Activated CD4-positive, alpha-beta T cell treated with anti-CD3 and anti-CD28 coated beads for 48 hours (primary cell): ENCODE measurements at regions not wholly inside any gene's neighbourhood (a gene's known extent, or its start where the extent isn't known, plus 50 kb on each side); places are given as distances from the start of the nearest gene placed in this dataset.
"Not testable (repeated sequence)": the region's sequence is repeated elsewhere in the genome, so short reads cannot be mapped to it uniquely, and the experiment has no call there.

Experiments
- DNase-seq: peaks from one replicate; pipeline ENCODE4 v3.0.0-alpha.2; 2020

DNA sequence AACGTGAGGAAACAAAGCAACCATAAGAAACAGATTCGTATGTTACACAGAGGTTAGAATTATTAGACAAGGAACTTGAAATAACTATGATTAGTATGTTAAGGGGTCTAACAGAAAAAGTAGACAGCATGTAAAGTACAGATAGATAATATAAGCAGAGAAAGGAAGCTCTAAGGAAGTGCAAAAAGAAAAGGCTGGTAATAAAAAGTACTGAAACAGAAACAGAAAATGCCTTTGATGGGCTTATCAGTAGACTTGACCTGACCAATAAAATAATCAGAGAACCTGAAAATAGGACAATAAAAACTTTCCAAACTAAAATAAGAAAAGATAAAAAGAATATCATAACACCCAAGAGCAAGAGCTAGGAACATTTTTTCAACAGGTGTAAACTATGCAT lies 225.8 kb downstream of the RND3 start:
- no peak for DNase-seq

DNA sequence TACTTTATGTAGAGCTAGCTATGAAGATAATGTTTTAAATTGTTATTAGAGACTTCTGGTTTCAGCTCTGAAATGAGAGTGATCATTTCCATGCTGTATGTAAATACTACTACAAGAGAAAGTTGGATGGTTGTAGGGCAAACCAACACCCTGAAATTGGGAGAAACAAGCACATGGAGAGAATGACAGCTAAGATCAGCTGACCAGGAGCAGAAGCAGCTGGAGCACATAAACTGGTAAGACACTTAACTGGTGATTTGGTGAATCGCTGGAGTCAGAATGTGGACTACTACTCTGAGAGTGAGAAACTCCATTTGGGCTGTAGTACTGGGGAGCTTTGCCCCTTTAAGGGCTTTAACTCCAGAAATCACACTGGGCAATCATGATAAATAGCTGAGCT lies 226.8 kb downstream of the RND3 start:
- DNase-seq = no peak

DNA sequence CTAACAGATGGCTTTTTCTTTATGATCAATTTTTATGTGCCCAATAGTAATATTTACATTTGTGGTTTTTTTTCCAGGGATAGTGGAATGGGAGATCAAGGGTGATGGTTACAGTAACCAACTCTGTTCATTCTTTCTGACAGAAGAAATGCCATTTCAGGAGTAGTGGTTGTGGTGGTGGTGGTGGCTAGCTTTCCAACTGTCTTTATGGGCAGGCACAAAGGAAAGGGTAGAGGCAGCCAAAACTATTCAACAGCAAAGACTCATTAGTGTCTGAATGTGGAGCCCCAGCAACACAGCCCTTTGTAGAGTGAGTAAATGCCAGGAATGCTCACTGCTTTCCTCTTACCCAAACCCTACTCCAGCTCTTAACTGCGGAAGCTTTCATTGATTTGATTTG lies 227.7 kb downstream of the RND3 start:
- DNase-seq = no peak

DNA sequence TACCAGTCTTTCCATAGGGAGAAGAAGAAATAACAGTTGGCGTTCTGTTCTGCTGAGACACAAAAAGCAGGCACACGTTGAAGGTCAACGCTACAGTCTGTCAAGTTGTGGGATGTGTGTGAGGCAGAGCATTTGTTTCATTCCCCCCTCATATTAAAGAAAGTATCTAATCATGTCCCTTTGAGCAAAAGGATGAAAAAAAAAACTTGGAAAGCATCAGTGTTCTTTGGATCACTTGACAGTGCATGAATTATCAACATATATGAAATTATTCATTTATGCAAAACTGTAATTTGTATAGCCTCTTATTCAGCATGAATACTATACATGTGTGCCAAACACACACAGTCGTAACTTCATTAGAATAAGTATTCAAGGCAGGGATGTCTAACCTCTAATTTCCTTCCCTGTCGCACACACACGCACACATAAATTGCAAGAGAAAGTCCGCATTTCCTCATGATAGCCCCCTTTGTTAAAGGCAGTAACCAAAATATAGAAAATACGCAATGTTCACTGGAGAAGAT lies 228.6 kb downstream of the RND3 start:
- DNase-seq = no peak

DNA sequence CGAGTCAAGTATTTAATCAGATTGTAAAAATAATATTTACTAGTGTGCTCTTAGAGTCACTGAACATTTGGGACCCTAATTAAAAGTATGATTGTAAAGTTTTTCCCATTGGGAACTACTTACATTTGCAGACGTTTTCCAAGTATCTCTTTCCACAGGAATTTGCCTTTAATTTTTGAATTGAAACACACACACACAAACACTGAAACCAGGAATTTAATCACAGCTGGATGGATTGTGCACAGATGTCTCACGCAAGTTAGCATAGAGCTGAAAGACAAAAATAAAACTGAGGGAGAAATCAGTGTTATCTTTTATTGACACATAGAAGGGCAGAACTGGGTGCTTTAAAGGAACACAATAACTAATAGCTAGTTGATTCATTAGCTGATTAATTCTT lies 230.7 kb downstream of the RND3 start:
- no peak for DNase-seq

DNA sequence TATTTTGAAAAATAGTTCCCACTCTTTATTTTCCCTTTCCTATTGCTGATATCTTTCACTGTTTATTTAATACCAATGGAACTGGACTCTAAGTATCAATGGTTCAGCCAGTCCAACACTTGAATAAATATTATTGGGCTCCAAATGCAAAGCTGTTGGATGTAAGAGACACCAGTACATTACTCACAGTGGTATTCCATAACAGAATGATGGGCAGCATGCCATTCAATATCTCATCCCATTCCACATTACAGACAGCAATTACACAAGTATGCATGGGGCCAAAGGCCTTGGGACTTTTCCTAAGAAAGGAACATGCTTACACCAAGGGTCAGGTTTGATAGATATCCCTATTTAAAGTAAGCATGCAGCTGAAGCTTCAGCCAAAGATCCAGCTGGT lies 231.9 kb downstream of the RND3 start:
- no peak for DNase-seq

DNA sequence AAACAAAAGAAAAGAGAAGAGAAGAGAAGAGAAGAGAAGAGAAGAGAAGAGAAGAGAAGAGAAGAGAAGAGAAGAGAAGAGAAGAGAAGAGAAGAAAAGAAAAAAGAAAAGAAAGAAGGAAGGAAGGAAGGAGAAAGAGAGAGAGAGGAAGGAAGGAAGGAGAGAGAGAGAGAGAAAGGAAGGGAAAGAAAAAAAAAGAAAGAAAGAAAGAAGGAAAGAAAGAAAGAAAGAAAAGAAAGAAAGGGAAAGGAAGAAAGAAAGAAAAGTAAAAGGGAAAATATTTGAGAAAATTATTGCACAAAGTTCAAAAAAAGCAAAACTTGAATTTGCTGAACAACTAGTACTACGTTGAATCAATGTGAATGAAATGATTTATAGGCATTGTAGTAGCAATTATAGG lies 237.7 kb downstream of the RND3 start:
- DNase-seq = not testable (repeated sequence)

DNA sequence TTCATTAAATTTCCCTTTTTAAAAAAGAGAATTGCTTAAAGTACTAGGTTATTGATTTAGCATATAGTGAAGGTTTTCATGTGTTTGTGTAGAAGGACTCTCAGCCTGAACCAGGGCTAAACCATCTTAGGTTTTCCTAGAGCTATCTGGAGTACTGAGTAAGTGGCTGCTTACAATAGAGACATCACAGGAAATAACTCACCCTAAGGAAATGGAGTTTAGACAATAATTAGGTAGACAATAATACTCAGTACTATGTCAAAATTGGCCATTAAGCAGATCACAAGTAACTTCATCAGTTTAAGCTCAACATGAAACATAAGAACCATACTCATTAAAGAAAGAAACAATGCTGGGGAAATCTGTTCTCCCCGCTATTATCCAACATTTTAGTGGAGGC lies 240.0 kb downstream of the RND3 start:
- no peak for DNase-seq

DNA sequence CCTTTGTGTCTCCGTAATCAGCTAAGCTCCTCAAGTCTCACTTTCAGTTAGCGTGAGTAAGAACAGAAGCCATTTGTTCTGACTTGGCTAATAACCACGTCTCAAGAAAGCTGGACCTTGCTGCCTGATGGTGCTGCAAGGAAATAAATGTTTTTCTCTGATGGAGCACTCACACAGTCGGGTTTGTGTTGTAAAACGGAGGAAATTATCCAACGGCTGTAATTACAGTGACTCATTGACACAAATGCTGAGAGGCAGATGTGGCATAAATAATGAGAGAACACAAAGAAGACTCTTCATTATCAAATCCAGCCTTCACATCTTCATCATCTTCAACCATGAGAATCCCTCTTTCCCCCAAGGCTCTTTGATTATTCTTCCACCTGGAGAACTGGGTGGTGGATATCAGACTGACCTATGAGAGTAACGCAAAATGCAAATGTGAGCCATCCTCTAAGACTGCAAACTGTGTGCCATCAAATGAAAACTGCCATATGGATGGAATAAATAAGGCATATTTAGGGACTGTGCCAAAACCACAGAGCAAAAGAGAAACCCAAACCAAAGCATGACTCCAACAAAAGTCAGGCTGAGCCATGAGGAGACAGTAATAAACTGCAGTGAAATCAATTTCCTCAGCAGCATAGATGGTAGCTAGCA lies 252.6 kb downstream of the RND3 start:
- DNase-seq = no peak

DNA sequence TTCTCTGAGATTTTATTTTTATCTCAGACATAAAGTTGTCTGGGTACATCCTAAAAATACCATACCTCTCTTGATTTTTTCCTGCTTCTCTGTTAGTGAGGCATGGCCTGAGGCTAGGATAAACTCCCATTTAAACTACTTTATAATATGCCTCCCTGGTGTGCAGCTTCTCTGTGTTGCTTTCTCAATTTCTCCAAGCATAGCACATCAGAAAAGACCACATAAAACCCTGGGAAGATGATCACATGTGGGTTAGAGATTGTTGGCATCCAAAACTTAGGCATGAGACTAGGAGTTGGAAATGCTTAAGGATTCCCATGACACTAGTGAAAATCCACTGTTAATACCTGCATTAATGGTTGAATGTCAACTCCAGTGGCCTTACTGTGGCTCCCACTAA lies 254.6 kb downstream of the RND3 start:
- DNase-seq = no peak

DNA sequence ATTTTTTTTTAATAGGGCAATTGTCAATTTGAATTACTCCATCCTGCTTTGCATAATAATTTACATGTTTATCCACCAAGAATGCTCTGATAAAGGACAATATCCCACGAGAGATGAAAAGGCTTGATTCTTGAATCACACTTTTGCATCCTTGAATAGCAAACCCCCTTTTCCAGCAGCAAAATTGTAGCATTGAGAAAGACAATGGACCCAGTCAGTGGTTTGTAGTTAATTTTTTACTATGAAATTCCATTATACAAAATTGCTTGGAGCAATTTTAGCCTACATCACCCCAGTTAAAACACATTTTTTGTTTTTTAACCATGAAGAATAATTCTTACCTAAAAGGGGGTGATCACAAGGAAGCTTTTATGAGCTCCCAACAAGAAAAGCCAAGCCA lies 255.1 kb downstream of the RND3 start:
- no peak for DNase-seq

DNA sequence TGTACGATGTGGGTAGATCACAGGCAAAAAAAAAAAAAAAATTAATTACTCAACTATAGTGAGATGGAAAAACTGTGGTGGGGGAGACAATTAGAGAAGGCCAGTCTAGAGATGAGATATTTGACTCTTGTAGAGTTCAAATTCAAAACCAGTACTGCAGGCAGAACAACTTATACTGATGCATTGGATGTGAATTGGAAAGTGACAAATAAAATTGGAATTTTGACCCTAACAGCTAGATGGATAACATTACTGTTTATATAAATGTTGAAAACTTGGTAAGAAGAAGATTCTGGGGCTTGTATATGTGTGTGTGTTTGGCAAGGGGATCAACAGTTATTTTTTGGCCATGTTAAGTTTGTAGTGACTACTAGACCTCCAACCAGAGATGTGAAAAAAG lies 256.9 kb downstream of the RND3 start:
- DNase-seq = no peak

DNA sequence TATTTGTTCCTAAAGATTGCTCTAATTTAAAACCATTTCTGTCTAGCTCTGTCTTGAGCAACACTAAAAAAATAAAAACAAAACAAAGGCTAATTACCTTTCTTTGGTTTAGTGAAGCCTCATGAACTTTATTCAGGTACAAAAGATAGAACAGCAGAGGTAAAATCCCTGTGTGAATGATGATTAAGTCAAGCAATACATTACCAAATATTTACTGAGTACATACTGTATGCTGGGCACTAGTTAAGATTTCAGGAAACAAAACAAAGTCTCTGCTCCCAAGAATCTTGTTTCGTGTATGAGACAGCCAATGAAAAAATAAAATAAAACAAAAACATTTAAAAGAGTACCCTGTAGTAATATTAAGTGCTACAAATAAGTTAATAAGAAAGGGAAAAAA lies 257.5 kb downstream of the RND3 start:
- no peak for DNase-seq

DNA sequence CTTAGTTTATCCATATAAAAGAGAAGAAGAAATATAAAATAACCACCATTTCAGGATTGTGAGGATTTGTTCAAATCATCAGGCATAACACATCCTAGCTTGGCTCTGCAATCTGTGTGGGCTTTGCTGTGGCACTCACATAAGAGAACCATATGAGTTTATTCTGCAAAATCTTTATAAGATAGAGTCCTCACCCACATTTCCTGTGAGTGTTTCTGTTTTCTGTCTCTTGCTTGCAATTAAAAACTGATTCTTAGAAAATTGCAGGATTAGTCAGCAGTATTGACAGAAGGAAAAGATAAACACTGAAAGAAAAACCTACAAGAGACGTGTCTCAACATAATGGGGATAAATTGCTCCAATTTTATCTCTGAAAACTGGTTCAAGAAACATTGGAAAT lies 258.5 kb downstream of the RND3 start:
- no peak for DNase-seq

DNA sequence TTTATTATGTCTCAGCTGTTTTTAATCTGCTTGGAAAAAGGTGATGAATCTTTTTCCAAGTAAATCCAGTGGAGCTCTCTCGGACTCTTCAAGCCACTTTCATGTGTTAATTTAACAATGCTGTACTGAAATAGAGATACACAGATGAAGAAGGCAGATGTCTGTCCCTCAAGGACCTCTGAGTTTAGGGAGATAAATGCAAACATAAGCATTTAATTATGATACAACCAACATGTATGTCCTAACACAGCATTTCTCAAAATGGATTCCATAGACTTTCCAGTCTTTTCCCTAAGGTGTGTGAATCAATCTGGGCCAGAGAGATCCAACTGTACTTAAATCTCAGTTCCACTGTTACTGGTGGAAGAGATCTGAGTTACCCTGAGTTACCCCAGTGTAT lies 262.4 kb downstream of the RND3 start:
- DNase-seq = no peak

DNA sequence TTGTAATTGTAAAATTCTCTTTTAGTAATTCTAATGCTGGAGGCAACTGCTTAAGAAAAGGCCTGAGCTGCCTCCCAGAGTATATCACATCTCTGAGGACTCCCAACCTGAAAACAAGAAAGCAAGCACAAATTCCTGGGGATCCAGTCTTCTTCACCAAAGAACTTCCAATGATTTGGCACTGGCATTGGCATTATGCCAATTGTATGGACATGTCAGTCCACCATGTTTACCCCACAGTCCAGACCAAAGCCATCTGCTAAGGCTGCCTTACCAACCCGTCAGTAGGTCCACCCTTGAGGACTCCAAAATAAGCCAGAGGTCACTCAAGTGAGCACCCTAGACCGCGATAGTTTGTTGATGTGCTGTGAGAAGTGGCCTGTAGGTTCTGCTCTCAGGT lies 263.1 kb downstream of the RND3 start:
- no peak for DNase-seq

DNA sequence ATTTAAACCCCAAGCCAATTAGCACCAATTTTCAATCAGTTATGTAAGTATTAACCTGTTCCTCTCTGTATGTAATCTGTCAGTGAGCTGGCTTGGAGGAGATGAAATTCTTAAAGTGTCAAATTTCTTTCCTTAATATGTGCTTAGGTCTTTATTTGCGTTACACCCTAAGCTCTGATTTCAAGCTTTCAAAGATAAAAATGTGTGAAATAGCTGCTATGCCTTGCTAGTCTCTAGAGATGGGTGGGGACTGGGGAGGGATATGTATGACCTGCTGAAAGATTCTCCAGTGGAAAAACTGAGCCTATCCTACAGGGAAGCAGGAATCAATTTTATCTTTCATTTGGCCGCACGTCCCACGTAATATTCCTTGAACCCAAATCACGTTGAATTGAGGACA lies 264.5 kb downstream of the RND3 start:
- no peak for DNase-seq

DNA sequence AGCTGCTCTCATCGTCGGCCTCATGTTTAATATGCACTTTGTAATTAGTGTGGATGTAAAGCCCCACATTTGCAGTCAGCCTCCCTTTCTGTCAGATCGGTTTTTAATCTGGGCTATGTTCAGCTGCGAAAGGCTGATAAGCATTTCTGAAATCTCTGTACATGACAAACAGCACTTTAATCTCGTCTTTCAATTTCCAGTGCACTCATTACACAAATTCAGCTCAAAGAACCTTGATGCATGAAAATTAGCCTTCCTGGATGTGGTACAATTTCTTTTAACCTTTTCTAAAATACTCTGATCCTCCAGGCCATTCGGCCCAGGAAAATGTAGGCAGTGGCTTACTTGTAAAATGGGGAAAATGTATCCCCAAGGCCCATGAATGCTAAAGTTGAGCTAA lies 265.1 kb downstream of the RND3 start:
- no peak for DNase-seq

DNA sequence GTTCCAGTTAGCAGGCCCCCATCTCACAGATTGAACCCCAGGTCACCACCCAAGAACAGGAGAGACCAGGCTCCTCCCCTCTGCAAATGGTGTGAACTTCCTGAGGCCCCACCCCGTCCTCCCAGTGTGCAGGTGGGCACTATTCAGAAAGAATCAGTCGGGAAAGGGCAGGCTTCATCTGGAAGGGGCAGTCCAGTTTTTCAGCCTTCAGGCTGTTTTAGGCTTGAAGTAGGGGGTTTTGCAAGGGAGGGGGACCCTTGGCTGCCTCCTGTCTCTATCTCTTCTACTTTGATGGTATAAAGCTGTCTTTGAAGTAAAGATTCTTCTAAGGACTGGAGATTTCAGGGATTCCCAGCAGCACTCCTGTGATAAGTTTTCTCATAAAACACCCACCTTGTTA lies 267.6 kb downstream of the RND3 start:
- no peak for DNase-seq

DNA sequence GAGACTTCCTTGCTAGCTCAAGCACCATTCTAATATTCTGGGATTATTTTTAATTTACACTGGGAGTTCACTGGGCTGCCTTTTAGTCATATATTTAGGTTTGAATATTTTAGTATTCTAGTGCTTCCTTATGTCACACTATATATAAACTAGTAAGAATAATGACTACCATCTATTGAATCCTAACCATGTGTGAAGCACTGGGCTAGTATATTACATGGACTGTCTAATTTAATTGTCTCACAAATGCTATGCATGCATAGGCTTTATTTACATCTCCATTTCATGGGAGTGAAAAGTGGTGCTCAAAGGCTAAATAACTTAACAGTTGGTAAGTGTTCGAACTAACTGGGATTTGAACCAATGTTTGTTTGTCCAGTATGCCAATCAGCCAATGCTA lies 272.4 kb downstream of the RND3 start:
- no peak for DNase-seq

DNA sequence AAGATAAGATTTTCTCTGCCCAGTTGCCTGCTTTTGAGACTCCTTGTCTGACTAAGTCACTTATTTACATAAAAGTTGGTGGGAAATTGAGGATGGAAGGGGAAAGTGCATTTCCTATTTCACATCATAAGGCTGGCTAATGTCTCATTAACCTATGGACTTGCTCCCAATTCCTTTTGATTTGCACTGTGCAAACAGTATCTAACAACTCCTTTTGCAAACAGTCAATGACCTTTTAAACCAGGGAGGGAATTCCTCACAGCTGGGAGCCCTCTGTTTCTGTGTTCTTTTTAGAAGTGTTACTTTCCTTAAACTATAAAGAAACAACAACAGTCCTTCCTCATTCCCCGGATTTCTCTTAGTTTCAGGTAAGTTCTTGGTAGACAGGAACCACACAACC lies 272.8 kb downstream of the RND3 start:
- no peak for DNase-seq

DNA sequence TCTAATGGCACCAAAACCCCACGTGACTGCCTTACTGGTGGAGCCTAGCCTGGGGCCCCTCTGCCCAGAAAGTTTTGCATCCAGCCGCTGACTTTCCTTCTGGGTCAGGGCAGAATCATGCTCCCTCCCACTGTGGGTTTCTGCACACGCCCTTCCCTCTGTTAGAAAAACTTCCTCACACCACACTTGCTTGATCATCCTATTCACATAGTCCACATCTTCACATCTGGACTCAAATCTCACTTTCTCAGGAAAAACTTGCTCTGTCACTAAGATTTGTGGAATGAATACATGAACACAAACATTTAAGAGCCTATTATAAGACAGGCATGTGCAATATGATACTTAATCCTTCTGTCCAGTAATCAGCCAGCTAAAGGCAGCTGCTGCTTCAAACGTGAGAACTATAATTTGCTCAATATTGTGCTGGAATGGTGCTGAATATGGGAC lies 274.7 kb downstream of the RND3 start:
- no peak for DNase-seq

DNA sequence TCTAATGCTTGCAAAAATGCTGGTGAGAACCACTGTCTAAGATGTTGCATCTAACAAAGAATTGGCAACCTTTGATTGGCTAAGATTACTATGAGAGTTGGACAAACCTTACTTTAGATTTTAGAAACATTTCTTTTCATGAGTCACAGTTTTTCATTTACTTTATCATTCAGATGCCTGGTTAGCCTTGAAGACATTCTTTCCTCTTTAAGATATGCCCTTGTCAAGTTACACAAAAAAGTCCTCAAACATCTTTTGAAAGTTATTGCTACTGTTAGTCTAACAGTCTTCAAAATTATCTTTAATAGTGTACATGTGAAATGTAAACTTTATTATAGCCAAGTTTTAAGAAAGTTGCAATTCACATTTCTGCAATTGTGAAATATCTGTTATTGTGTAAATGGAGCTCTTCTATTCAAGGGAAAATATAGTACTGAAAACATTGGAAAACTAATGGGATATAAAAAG lies 276.3 kb downstream of the RND3 start:
- no peak for DNase-seq

DNA sequence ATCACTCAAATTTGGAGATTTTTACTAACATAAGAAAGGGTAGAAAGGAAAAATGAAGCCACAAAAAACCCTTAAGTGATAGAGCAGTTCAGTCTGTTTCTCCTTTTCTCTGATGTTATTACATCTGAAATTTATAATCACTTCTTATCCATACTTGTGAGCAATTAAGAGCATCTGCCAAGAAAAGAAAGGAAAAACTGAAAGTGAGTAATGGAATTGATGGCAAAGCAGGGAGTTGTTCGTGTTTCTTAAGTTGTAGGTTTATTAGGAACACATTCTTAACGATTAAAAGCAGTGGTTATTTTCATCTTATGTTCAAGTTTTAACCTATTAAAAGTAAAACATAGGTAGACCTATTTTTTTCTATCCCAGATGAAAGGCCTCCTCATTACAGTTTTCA lies 277.7 kb downstream of the RND3 start:
- no peak for DNase-seq

DNA sequence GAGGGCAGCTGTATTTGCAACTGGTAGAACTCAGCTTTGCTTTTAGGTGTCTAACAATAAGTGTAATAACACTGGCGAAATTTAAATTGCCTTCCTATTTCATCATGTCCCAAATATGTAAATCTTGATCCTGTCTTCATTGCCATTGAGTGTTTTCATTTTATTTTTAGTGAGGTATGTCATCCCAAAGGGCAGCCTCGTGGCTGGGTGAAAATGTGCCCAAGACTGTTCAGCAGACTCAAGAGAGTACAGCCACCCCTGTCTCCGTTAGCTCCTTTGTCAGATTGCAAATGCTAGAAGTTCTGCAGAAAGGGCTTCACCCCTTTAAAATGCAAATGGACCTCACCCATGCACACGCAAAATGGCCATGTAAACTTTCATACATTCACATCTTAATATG lies 278.8 kb downstream of the RND3 start:
- no peak for DNase-seq
